Epithelial cell of esophagus (primary cell): ENCODE measurements at regions not wholly inside any gene's neighbourhood (a gene's known extent, or its start where the extent isn't known, plus 50 kb on each side); places are given as distances from the start of the nearest gene placed in this dataset.
"Not testable (repeated sequence)": the region's sequence is repeated elsewhere in the genome, so short reads cannot be mapped to it uniquely, and the experiment has no call there.

Experiments
- DNase-seq: peaks from one replicate; pipeline ENCODE4 v3.0.0; 2010; ENCODE audit warnings: low read depth
- H3K4me3 ChIP-seq: 2 replicates; pipeline ENCODE4 v1.5.1; 2011; ENCODE audit warnings: mild to moderate bottlenecking, low read length, control low read depth
- CTCF ChIP-seq: IDR thresholded peaks from 2 replicates; pipeline ENCODE4 v1.5.1; 2011; ENCODE audit warnings: low read depth, mild to moderate bottlenecking, low read length, control low read depth, inconsistent platforms; ENCODE audit not compliant: insufficient read depth; ENCODE audit errors: missing control alignments

- no peak for DNase-seq
- TF ChIP-seq CTCF, result no peak
- H3K4me3 ChIP-seq, result no peak overlapping the region
These were observed 101.0 kb upstream of the JCAD start for GRCh38 chr10:30160271-30160982.

DNA sequence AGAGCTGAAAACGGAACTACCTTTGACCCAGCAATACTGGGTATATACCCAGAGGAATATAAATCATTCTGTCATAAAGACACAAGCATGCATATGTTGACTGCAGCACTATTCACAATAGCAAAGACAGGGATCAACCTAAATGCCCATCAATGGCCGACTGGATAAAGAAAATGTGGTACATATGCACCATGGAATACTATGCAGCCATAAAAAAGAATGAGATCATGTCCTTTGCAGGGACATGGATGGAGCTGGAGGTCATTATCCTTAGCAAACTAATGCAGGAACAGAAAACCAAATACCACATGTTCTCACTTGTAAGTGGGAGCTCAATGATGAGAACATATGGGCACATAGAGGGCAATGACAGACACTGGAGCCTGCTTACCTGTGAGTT lies 100.2 kb upstream of the JCAD start:
- not testable (repeated sequence) for H3K4me3 ChIP-seq, DNase-seq

DNA sequence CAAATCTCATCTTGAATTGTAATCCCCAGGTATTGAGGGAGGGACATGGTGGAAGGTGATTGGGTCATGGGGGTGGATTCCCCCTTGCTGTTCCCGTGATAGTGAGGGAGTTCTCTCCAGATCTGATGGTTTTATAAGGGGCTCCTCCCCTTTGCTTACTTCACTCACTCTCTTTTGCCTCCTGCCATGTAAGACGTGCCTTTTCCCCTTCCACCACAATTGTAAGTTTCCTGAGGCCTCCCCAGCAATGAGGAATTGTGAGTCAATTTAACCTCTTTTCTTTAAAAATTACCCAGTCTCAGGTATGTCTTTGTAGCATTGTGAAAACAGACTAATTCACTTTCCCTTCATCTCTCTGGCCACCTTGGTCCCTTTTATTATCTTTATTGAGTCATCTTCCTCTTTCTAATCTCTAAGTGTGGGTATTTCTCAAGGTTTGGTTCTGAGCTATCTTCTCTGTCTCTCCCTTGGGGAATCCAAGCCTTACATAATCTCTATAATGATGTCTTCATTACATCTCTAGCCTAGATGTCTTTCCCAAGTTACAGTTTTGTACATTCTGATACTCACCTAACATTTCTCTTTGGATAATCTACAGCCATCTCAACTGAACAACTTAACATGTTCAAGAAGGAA lies 99.1 kb upstream of the JCAD start:
- no peak for TF ChIP-seq CTCF
- no peak for DNase-seq
- no peak overlapping the region for H3K4me3 ChIP-seq

DNA sequence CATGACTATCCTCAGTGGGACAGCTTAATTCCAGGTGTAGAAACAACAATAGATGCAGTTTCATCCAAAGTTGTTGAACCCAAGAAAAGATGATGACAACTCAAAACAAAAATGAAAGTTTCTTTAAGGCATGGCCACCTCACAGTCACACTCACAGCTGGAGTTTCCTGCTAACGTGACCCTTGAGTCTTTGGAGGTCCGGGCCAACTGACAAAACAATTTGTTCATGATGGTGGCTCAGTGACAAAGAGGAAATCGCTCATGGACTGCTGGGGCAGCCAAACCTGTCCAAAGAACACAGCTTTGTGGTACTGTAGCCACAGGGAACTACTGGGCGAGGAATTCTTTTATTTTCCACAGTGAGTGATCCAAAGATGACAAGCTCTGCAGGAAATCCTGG lies 96.0 kb upstream of the JCAD start:
- H3K4me3 ChIP-seq, result no peak overlapping the region
- TF ChIP-seq CTCF, result no peak
- no peak for DNase-seq

GRCh38 chr10:30154561-30154960 lies 95.2 kb upstream of the JCAD start:
- no peak for DNase-seq
- no peak overlapping the region for H3K4me3 ChIP-seq
- no peak for TF ChIP-seq CTCF

GRCh38 chr10:30154126-30154525 lies 94.7 kb upstream of the JCAD start:
- TF ChIP-seq CTCF, result no peak

DNA sequence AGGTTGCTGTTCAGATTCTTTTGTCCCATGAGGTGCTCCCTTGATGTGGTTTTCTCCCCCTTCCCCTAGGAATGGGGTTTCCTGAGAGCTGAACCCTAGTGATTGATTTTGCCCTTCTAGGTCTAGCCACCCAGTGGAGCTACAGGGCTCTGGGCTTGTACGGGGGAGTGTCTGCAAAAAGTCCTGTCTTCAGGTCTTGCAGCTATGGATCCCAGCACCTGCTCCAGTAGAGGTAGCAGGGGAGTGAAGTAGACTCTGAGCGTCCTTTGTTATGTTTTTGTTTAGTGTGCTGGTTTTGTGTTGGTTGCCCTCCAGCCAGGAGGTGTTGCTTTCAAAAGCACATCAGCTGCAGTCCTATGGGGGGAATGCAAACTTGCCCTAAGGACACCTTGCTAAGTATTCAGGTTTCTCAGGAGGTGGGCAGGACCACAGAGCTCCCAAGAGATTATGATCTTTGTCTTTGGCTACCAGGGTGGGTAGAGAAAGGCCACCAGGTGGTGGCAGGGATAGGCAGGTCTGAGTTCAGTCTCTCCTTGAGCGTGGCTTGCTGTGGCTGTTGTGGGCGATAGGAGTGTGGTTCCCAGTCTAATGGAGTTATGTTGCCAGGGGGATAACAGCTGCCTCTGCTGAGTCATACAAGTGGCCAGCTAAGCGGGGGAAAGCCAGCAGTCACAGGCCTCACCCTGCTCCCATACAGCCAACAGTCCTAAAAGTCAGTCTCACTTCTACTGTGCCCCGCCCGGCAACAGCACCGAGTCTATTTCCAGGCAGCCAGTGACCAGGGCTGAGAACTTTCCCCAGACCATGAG lies 92.4 kb upstream of the JCAD start:
- H3K4me3 ChIP-seq, result no peak overlapping the region
- DNase-seq, result peak; percentile 72
- no peak for TF ChIP-seq CTCF

More at GRCh38 chr10:30154126-30154525, 94.7 kb upstream of the JCAD start:
- H3K4me3 ChIP-seq, result no peak overlapping the region
- no peak for DNase-seq
